BJ (cell line): ENCODE measurements at regions not wholly inside any gene's neighbourhood (a gene's known extent, or its start where the extent isn't known, plus 50 kb on each side); places are given as distances from the start of the nearest gene placed in this dataset.

Experiments used
- CTCF ChIA-PET: fragments of 350-600 bp; formaldehyde crosslinking; extraction: SDS; loops from one replicate; lab custom pipeline; 2021; ENCODE audit warnings: antibody characterized with exemption, inconsistent platforms; lab: Yijun Ruan, JAX
- POLR2A ChIA-PET: fragments of 300-600 bp; sonication (Branson Sonifier 250); formaldehyde crosslinking; extraction: SDS; loops from one replicate; lab custom pipeline; 2021; ENCODE audit warnings: antibody characterized with exemption; lab: Charles Lee
- DNase-seq: peaks from one replicate; pipeline ENCODE4 v3.0.0-alpha.2; 2011; ENCODE audit warnings: low read depth
- H3K27me3 ChIP-seq: 2 replicates; pipeline ENCODE4 v1.6.0; 2011; ENCODE audit warnings: low read length; ENCODE audit not compliant: control insufficient read depth, insufficient read depth
- H3K36me3 ChIP-seq: 2 replicates; pipeline ENCODE4 v1.5.1; 2011; ENCODE audit warnings: low read length; ENCODE audit not compliant: control insufficient read depth, insufficient read depth
- H3K4me3 ChIP-seq: 2 replicates; pipeline ENCODE4 v1.5.1; 2011; ENCODE audit warnings: low read depth, mild to moderate bottlenecking, control low read depth, low read length
- CTCF ChIP-seq: IDR thresholded peaks from 2 replicates; pipeline ENCODE4 v1.5.1; 2011; ENCODE audit warnings: low read depth, mild to moderate bottlenecking, control low read depth, inconsistent platforms, low read length, moderate library complexity; ENCODE audit not compliant: insufficient read depth

DNA sequence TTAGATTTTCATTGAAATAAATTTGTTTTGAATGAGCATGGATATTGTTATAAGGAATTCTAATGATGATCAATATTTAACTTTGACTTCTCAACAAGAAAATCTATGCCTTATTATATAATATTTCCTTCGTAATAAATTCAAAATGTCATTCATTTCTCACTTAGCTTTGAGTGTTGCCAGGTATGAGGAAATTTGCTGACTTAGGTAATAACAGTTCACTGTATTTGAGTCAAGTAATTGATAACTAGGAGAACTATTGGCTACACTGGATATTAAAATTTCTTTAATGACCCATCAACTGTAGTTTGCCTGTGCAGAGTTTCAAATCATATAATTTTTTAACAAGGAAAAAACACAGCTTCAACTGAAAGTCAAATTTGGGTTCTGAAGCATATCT, 746.6 kb downstream of the SLITRK5 start:
- POLR2A ChIA-PET: no interaction called here
- no peaks in the 10 kb centered on the region for H3K27me3 ChIP-seq
- DNase-seq: no peak
- no peak overlapping the region for H3K4me3 ChIP-seq
- CTCF ChIA-PET: no interaction called here
- TF ChIP-seq CTCF: no peak
- H3K36me3 ChIP-seq: no peaks in the 10 kb centered on the region

DNA sequence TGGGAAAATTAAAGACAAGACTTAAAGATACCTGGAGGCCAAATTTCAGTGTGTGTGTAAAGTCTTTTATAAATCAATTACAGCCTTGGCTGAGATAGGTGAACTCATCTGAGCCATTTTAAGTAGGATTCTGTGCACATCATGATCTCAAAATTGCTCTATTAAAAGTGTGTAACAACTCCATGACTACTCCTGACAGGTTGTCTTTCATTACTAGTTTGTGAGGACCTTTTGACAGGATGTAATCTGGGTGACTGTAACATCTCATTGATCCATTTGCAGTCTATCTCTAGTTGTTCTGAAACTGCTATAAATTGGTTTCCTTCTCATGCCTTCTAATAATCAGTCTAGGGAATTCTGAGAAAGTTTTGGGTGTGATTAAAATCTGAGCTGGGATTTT, 753.3 kb downstream of the SLITRK5 start:
- no peak overlapping the region for H3K4me3 ChIP-seq
- no peak for TF ChIP-seq CTCF
- no peak for DNase-seq
- ChIA-PET POLR2A (no interaction called here), CTCF (no interaction called here)
- no peaks in the 10 kb centered on the region for H3K27me3 ChIP-seq
- H3K36me3 ChIP-seq: no peaks in the 10 kb centered on the region

GRCh38 chr13:88426661-88427060, 755.5 kb downstream of the SLITRK5 start:
- ChIA-PET POLR2A (no interaction called here), CTCF (no interaction called here)
- Histone ChIP-seq H3K27me3 (no peaks in the 10 kb centered on the region), H3K4me3 (no peak overlapping the region), H3K36me3 (no peaks in the 10 kb centered on the region)
- TF ChIP-seq CTCF: no peak
- no peak for DNase-seq

DNA sequence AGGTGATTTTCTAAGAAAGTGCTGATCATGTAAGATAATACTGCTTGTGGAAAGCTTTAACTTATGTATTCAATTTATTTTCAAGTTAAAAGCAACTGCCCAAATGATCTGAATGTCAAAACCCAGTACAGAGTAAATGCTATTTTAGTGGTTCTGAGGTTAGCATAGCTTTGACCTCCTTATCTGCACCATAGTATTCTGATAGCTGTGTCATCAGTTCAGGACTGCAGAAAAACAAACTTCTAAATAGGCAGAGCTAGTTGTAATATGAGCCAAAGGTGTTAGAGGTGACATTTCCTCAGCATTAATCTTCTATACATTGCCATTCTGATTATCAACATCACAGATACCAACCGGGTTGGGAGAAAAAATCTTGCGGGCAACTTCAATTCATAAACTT, 758.7 kb downstream of the SLITRK5 start:
- DNase-seq: no peak
- no peak for TF ChIP-seq CTCF
- no peaks in the 10 kb centered on the region for H3K27me3 ChIP-seq
- H3K4me3 ChIP-seq: no peak overlapping the region
- POLR2A ChIA-PET: no interaction called here
- CTCF ChIA-PET: no interaction called here
- no peaks in the 10 kb centered on the region for H3K36me3 ChIP-seq

- Histone ChIP-seq H3K27me3 (no peaks in the 10 kb centered on the region), H3K36me3 (no peaks in the 10 kb centered on the region), H3K4me3 (no peak overlapping the region)
- ChIA-PET POLR2A (no interaction called here), CTCF (no interaction called here)
- no peak for TF ChIP-seq CTCF
- DNase-seq: no peak
Observed at GRCh38 chr13:88434953-88435352, 763.8 kb downstream of the SLITRK5 start.
